Choroid plexus epithelial cell (primary cell): ENCODE measurements at regions not wholly inside any gene's neighbourhood (a gene's known extent, or its start where the extent isn't known, plus 50 kb on each side); places are given as distances from the start of the nearest gene placed in this dataset.

Source experiments
- DNase-seq: peaks from one replicate; pipeline ENCODE4 v3.0.0-alpha.2; 2010; ENCODE audit warnings: low read depth
- H3K4me3 ChIP-seq: 2 replicates; pipeline ENCODE4 v1.5.1; 2011; ENCODE audit warnings: low read depth, mild to moderate bottlenecking, control low read depth, low read length, moderate library complexity
- CTCF ChIP-seq: conservative IDR thresholded peaks from 2 replicates; pipeline ENCODE4 v1.5.1; 2011; ENCODE audit warnings: low read depth, mild to moderate bottlenecking, control low read depth, inconsistent platforms, low read length, moderate library complexity

DNA sequence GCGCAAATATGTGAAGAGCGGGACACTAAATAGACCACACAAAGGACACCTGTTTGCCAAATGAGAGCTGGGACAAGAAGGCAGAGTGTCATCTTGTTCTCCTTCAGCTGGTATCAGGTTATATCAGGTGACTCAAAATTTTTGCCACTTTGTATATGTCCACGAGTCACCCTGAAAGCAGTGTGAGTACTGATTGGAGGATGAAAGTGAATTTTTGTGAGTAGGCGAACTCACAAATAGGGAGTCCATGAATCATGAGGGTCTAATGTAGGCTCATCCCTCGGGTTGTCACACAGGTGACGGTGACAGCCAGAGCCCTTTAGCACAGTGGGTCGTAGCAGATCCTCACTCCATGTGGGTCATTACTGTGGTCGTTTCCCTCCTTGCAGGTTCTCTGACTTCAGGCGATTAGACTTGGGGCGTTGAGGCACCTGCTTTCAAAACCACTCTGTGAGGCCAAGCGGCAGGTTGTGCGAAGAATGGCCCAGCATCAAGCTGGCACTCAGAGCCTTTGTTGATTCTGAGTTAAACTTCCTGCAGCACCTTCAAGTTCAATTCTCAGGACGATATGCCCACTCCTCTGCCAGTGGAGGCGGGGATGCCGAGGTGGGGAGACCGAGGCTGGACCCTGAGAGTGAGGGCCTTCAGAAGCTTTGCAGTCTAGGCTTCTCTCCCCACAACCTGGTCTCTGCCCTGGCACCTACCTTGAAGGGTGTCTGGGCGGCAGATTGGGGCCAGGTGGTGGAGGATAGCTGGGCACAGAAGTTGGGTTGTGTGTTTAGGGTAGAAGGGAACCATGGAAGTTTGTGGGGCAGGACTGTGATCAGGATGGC is 173.8 kb downstream of the SMAD6 start:
- TF ChIP-seq CTCF = no peak
- DNase-seq = no peak
- H3K4me3 ChIP-seq = no peak overlapping the region

DNA sequence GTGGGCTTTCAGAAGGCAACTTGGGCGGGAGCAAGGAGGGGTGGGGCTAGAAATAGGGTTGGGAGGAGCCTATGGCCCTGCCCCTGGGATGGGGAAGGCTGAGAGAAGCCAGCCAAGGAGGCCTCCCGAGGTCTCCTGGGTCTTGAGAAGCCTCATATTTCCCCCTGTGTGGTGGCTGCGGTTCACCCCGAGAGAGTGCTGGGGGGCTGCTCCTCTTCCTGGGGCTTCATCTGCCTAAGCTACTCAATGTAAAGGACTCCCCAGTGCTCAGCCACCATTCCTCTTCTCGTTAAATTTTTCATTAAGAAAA is 174.3 kb downstream of the SMAD6 start:
- TF ChIP-seq CTCF = no peak
- DNase-seq = no peak
- H3K4me3 ChIP-seq = no peak overlapping the region

- no peak for TF ChIP-seq CTCF
- no peak overlapping the region for H3K4me3 ChIP-seq
- DNase-seq = no peak
Measured at GRCh38 chr15:66876731-66877476, 174.9 kb downstream of the SMAD6 start.

- no peak overlapping the region for H3K4me3 ChIP-seq
- no peak for TF ChIP-seq CTCF
- DNase-seq = no peak
Measured at GRCh38 chr15:66877477-66878271, 175.6 kb downstream of the SMAD6 start.

- DNase-seq = no peak
- TF ChIP-seq CTCF = no peak
- H3K4me3 ChIP-seq = no peak overlapping the region
Measured at GRCh38 chr15:66878761-66879160, 176.7 kb downstream of the SMAD6 start.

DNA sequence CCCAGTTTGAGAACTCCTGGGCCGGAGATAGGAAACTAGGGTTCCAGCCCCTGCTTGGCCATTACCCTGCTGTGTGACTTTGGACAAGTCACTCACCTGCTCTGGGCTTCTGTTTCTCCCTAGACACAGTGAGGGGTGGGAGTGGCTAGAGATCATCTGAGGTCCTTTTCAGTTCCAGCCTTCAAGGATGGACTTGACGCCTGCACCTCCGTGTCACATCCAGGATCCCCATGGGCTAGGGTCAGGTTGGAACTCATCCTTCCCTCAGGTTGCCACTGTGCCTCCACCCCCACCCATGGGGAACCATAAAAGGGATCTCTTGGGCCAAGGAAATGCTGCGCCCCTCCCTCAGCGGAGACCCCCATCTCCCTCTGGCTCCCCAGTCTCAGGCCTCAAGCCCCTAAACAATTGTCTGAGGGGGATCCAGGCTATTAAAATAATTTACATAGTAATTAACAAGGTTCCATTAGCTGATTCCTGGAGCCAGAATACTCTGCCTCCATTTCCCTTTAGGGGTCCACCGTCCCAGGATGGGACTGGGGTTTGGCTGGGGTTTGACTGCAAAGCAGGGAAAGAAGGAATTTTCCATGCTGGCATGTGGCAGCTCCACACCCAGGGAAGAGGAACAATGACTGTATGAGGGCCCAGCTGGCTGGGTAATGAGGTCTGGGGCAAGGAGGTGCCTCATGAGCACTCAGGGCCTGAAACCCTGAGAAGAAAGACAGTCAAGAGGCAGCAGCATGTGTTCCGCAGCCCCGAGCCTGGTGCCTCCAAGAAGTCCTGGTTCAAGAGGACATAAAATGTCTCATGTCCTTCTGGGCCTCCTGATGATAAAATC is 177.7 kb downstream of the SMAD6 start:
- TF ChIP-seq CTCF = no peak
- no peak for DNase-seq

More for the DNA sequence above, 177.7 kb downstream of the SMAD6 start:
- H3K4me3 ChIP-seq = no peak overlapping the region
